HL-60 (cell line): ENCODE measurements at regions not wholly inside any gene's neighbourhood (a gene's known extent, or its start where the extent isn't known, plus 50 kb on each side); places are given as distances from the start of the nearest gene placed in this dataset.

Experiments used
- DNase-seq, 2 experiments: peaks; one replicate each; pipeline ENCODE4 v3.0.0-alpha.2; 2010 to 2020; ENCODE audit warnings: low read depth in 1 of 2, low spot score in 1 of 2
- H3K27ac ChIP-seq: fragments of 250-450 bp; sonication (Bioruptor Pico); replicated peaks from 2 replicates; pipeline ENCODE4 v1.5.1; 2020; ENCODE audit warnings: mild to moderate bottlenecking, moderate library complexity
- H3K27me3 ChIP-seq: fragments of 250-450 bp; sonication (Bioruptor Pico); 2 replicates; pipeline ENCODE4 v1.5.1; 2021; ENCODE audit warnings: mild to moderate bottlenecking, moderate library complexity; ENCODE audit not compliant: insufficient read depth, poor library complexity, severe bottlenecking
- H3K4me3 ChIP-seq: replicated peaks from 2 replicates; pipeline ENCODE4 v1.5.1; 2011; ENCODE audit warnings: mild to moderate bottlenecking, control low read depth, low read length; ENCODE audit not compliant: insufficient read depth
- GABPA ChIP-seq: IDR thresholded peaks from 2 replicates; pipeline ENCODE4 v1.6.1; 2012; ENCODE audit warnings: low read depth
- POLR2AphosphoS5 ChIP-seq: IDR thresholded peaks from 2 replicates; pipeline ENCODE4 v1.6.1; 2012; ENCODE audit warnings: low read depth
- SPI1 ChIP-seq: IDR thresholded peaks from 2 replicates; pipeline ENCODE4 v1.6.1; 2012; ENCODE audit warnings: low read depth, mild to moderate bottlenecking, borderline replicate concordance
- TF ChIP-seq, protein P1 (sequence below): IDR thresholded peaks from 2 replicates; pipeline ENCODE4 v1.6.1; 2012; ENCODE audit warnings: low read depth; ENCODE audit not compliant: insufficient replicate concordance
- TF ChIP-seq, protein P2 (sequence below): IDR thresholded peaks from one replicate; pipeline ENCODE4 v1.5.1; 2011; ENCODE audit warnings: low read length, control low read depth, inconsistent platforms; ENCODE audit not compliant: insufficient read depth

DNA sequence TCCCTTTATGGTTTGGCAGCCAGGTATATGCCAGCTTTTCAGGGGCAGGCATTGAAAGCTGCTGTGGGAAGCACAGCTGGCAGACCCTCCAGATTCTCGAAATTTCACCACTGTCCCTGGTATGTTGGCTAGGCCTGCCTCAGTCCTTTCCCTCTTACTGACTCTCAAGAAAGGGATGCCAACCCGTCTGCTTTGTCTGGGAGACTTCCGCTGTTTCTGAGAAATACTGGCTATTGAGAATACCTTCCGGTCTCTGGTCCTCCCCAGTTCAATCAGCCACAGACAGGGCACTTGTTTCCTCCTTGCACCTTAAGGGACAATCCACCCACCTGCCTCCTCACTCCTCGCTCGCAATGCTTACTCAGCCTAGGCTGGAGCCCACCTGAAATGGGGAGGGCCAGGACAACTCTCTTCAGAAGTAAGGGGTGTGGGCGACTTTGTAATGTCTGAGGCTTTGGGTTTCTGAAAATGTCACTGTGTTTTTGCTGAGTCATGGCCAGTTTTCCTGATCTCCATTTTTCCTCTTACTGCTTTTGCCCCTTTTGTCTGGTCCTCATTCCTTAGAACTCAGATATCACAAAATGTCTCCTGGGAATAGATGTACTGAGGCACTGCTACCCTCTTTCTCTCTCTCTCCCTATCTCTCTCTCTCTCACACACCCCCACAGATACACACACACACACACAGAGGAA, 571.1 kb downstream of the TNS1 start:
- Histone ChIP-seq H3K4me3 (no peak overlapping the region), H3K27ac (no peak overlapping the region), H3K27me3 (no peaks in the 10 kb centered on the region)
- DNase-seq, result no peak
- TF ChIP-seq, protein P1, sequence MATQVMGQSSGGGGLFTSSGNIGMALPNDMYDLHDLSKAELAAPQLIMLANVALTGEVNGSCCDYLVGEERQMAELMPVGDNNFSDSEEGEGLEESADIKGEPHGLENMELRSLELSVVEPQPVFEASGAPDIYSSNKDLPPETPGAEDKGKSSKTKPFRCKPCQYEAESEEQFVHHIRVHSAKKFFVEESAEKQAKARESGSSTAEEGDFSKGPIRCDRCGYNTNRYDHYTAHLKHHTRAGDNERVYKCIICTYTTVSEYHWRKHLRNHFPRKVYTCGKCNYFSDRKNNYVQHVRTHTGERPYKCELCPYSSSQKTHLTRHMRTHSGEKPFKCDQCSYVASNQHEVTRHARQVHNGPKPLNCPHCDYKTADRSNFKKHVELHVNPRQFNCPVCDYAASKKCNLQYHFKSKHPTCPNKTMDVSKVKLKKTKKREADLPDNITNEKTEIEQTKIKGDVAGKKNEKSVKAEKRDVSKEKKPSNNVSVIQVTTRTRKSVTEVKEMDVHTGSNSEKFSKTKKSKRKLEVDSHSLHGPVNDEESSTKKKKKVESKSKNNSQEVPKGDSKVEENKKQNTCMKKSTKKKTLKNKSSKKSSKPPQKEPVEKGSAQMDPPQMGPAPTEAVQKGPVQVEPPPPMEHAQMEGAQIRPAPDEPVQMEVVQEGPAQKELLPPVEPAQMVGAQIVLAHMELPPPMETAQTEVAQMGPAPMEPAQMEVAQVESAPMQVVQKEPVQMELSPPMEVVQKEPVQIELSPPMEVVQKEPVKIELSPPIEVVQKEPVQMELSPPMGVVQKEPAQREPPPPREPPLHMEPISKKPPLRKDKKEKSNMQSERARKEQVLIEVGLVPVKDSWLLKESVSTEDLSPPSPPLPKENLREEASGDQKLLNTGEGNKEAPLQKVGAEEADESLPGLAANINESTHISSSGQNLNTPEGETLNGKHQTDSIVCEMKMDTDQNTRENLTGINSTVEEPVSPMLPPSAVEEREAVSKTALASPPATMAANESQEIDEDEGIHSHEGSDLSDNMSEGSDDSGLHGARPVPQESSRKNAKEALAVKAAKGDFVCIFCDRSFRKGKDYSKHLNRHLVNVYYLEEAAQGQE, result no peak
- TF ChIP-seq SPI1 (no peak), POLR2AphosphoS5 (no peak), GABPA (no peak)
- TF ChIP-seq, protein P2, sequence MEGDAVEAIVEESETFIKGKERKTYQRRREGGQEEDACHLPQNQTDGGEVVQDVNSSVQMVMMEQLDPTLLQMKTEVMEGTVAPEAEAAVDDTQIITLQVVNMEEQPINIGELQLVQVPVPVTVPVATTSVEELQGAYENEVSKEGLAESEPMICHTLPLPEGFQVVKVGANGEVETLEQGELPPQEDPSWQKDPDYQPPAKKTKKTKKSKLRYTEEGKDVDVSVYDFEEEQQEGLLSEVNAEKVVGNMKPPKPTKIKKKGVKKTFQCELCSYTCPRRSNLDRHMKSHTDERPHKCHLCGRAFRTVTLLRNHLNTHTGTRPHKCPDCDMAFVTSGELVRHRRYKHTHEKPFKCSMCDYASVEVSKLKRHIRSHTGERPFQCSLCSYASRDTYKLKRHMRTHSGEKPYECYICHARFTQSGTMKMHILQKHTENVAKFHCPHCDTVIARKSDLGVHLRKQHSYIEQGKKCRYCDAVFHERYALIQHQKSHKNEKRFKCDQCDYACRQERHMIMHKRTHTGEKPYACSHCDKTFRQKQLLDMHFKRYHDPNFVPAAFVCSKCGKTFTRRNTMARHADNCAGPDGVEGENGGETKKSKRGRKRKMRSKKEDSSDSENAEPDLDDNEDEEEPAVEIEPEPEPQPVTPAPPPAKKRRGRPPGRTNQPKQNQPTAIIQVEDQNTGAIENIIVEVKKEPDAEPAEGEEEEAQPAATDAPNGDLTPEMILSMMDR, result no peak

DNA sequence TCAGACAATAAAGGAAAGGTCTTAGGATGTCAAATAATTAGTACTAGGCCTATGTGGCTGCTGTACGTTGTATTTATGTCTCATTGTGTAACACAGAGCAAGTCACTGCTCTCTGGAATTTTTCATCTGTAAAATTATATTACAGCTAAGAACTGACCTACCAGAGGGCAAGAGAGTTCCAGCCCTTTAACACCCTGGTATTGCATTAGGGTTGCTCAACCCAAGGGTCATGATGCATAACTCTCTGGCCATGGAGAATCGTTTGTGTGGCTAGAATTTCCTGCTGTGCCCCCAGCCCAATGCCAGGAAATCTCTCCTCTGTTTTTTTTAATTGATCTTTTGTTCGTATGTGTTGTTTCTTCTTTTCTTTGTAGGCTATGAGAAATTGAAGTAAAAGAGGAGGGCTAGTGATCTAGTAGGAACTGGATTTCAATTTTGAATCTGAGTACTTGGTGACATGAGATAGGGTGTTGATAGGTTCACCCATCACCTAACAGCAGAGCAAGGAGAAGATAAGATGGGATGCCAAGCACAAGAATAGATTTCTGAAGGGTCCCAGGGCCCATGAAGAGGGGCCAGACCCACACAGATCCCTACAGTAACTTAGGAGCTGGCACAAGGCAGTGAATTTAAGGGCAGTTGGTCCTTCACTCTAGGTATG, 571.2 kb upstream of the TNP1 start:
- H3K27me3 ChIP-seq, result no peaks in the 10 kb centered on the region
- TF ChIP-seq SPI1, result no peak
- TF ChIP-seq POLR2AphosphoS5, result no peak
- TF ChIP-seq, protein P1, result no peak
- TF ChIP-seq, protein P2, result no peak
- TF ChIP-seq GABPA, result no peak
- H3K4me3 ChIP-seq, result no peak overlapping the region
- DNase-seq, result no peak
- H3K27ac ChIP-seq, result no peak overlapping the region

DNA sequence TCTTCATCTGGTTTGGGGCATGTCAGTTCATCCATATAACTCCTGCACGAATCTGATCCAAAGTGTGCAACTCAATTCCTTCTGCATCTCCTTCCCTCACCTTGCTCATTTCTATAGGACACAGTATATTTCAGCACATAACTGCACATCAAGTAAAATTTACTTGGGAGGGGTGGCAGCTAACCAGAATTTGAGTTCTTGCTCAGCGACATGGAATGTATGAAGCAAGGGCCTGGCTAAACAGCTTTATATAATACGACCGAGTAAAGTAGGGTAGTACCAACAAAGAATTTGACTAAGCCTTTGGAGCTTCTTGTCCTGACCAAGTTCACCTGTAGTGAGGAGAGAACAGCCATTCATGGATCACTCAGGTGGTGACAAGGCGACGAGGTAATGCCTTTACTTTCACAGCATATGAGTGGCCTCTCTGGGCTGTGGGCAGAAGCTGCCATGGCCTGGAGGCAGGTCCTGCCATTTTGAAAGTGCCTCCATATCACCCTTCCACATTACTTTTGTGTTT, 570.2 kb upstream of the TNP1 start:
- no peak for DNase-seq
- no peaks in the 10 kb centered on the region for H3K27me3 ChIP-seq
- no peak overlapping the region for H3K27ac ChIP-seq
- TF ChIP-seq, protein P1, result no peak
- TF ChIP-seq, protein P2, result no peak
- TF ChIP-seq GABPA (no peak), POLR2AphosphoS5 (no peak), SPI1 (no peak)
- H3K4me3 ChIP-seq, result no peak overlapping the region
